ENCODE measurements at regions not wholly inside any gene's neighbourhood (a gene's known extent, or its start where the extent isn't known, plus 50 kb on each side); places are given as distances from the start of the nearest gene placed in this dataset.

DNA sequence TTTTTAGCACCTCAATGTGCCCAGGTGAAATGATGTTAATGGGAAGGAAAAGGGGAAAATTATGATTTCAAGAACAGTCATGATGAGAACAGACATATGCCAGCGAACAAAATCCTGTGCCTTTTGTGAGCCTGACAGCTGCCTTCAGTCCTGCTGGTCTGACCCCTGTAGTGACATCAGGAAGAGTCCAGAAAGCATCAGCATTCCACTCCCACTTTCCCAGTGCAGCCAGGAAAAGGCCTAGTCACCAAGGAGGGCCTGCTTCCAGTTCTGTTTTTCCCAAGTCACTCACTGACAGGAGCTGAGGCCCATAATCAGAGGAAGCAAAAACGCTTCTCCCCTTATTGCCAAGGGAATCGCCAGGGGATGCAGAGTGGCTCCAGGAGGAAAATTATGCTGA is 218.4 kb downstream of the ABHD5 start:
- TF ChIP-seq, protein P1, sequence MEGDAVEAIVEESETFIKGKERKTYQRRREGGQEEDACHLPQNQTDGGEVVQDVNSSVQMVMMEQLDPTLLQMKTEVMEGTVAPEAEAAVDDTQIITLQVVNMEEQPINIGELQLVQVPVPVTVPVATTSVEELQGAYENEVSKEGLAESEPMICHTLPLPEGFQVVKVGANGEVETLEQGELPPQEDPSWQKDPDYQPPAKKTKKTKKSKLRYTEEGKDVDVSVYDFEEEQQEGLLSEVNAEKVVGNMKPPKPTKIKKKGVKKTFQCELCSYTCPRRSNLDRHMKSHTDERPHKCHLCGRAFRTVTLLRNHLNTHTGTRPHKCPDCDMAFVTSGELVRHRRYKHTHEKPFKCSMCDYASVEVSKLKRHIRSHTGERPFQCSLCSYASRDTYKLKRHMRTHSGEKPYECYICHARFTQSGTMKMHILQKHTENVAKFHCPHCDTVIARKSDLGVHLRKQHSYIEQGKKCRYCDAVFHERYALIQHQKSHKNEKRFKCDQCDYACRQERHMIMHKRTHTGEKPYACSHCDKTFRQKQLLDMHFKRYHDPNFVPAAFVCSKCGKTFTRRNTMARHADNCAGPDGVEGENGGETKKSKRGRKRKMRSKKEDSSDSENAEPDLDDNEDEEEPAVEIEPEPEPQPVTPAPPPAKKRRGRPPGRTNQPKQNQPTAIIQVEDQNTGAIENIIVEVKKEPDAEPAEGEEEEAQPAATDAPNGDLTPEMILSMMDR (conservative IDR thresholded peaks at IDR 0.05; ENCODE audit: low read length), result no peak
- no peak for TF ChIP-seq EZH2phosphoT487 (IDR thresholded peaks at IDR 0.05; ENCODE audit: borderline replicate concordance)

Data from Loucy (cell line).